T-helper 1 cell treated with Interleukin-12 subunit alpha and Interleukin-12 subunit beta and Interleukin-4 antibody, amounts not matched to agents 30 ng/mL and 1 ng/mL, for 36 hours (primary cell): ENCODE measurements at regions not wholly inside any gene's neighbourhood (a gene's known extent, or its start where the extent isn't known, plus 50 kb on each side); places are given as distances from the start of the nearest gene placed in this dataset.
"Not testable (repeated sequence)": the region's sequence is repeated elsewhere in the genome, so short reads cannot be mapped to it uniquely, and the experiment has no call there.

ENCODE experiments used
- intact Hi-C: fragments of 100-400 bp; cut with micrococcal nuclease; formaldehyde crosslinking; loops from one replicate; pipeline ENCODE4 v1.15.1; 2024

DNA sequence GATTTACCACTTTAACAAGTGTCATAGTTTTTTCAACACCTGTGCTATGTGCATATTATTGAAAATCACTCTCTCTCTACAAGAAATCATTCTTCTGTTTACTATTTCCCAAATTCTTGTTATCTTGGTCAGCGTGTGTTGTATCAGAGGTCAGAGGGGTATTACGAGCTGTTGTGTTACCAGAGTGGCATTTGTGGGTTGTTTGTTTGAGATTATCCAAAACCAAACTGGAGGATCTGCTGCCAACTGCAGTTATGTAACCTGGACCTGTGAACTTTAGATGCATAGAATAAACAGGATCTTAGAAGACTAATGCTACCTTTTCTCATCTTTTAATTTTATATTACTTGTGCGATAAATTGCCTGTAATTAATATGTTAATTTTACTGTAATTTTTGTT, 1751.4 kb upstream of the SPRY2 start:
- intact Hi-C loops = no loop called here

DNA sequence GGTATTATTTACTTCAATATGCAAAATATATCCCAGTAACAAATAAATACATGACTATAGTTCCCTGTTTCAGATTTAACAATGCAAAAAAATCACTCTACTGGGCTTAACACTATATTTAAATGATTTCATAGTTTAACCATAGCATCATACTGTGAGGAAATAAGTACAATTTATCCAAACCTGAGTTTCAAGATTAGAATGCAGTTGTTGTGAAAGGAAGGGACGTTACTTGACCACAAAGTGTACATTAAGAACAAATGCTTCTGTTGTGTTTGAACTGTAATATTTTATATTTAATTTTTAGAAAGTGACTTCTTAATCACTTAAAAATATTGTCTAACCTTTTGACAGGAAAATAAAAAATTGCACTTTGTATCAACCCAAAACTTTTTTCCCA, 1747.9 kb upstream of the SPRY2 start:
- intact Hi-C loops = no loop called here

DNA sequence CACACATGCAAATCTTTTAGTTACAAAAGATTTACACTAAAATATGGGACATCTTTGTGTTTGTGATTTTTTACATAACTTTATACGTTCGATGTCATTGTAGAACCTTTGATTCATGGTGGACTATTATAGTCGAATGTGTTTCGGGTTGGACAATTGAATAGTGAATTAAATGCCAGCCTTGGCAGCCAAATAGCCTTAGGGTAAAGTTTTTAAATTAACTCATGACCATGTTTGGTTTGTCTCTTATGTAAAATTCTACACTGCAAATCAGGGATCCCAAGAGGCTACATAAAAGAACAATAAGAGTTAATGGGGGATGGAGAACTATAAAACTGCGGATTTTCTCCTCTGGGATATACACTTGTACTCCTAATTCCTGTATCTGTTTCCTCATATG, 1735.6 kb upstream of the SPRY2 start:
- intact Hi-C loops = no loop called here

DNA sequence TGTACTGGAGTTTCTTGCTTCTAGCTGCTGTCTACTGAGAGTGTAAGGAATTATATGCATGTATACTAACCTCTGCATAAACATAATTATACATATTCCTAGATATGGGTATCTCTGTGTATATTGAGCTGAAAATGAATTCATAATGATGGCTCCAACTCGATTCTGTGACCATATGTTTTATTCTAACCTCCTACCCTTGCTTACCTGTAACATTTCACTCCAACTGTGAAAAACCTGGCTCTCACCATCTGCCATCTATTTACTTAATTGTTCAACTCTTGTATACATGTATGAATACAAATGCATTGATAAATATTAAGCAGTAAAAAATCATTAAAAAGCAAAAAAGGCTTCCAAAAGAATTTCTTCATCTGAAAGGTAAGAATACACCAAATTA, 1729.5 kb upstream of the SPRY2 start:
- intact Hi-C loops = no loop called here

DNA sequence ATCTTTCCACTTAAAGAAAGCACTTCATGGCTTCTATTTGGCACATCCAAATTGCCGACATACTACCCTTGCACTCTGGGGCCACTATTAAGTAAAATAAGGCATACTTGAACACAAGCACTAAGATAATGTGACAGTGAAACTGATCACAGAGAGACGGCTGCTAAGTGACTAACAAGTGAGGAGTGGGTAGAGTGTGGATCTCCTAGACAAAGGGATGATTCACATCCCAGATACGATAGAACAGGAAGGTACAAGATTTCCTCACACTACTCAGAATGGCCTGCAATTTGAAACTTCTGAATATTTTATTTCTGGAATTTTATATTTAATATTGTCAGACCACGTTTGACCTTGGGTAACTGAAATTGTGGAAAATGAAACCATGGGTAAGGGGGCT, 1721.8 kb upstream of the SPRY2 start:
- intact Hi-C loops = no loop called here

DNA sequence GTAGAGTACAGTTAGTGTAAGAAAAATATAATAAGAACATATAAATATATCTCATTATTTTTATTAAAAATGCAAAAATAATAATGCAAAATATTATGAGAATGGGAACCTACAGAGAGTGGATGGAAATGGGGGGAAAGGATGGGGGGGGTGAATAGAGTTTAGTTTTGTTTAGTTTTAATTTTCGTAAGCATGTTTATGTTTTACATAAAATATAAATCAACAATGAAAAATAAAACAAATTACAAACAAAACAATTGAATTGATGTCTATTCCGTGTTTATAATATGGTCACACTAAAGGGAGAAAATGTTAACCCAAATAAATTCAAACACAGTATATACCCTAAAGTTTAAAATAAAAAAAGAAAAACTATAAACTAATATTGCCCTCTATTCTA, 1717.4 kb upstream of the SPRY2 start:
- intact Hi-C loops = no loop called here

DNA sequence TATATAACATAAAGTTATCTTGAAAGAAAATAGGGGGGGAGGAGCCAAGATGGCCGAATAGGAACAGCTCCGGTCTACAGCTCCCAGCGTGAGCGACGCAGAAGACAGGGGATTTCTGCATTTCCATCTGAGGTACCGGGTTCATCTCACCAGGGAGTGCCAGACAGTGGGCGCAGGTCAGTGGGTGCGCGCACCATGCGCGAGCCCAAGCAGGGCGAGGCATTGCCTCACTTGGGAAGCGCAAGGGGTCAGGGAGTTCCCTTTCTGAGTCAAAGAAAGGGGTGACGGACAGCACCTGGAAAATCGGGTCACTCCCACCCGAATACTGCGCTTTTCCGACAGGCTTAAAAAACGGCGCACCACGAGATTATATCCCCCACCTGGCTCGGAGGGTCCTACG, 1704.4 kb upstream of the SPRY2 start:
- intact Hi-C loops = not testable (repeated sequence)

DNA sequence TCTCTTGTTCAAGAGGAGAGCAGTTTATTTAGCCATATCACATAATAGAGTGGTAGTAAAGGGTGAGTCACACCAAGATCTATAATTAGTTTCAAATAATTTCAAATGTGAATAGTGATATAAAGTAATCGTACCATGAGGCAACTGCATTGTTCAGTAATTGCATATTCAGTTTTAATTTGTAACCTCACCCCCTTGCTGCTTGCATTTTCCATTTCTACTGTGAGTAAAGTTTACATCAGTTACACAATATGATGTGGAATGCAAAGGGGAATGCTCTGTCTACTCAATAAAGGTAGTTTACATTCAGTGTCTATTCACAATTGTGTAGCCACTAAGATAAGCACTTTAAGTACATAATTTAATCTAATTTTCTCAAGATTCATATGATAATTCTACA, 1695.7 kb upstream of the SPRY2 start:
- intact Hi-C loops = no loop called here

DNA sequence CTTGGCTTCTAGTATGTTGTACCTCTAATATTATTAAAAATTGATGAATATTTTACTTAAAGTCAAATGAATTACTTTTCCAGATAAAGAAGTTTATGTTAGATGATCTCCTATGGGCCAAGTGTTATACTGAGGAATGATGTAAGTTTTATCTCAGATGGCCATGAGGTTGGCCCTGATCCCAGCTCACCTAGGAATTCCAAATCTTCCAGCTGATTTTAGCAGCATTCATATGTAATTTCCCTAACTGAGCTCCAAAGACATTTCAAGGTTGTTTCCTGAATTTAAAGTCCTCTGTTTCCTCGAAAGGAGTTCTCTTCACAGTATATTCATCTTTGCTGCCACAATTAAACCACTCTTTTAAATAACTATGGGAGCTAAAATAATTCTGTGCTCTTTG, 1670.4 kb upstream of the SPRY2 start:
- intact Hi-C loops = no loop called here

DNA sequence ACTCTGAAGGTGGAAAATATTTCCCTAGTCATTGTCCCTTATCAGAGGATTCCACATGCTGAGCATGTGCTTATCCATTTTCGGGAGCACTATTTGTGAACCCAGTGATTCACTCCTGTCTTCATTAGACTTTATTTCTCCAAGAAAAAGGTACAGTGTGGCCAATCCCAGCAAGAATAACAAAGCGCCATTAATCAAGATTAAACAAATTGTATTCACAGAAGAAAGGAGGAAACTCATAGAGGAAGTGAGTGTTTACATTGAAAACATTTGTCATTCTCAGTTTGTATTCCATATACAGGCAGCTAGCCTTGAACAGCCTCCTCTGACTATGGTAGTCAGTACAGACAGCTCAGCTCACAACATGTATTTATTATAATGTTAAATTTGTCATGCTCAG, 1669.9 kb upstream of the SPRY2 start:
- intact Hi-C loops = no loop called here

DNA sequence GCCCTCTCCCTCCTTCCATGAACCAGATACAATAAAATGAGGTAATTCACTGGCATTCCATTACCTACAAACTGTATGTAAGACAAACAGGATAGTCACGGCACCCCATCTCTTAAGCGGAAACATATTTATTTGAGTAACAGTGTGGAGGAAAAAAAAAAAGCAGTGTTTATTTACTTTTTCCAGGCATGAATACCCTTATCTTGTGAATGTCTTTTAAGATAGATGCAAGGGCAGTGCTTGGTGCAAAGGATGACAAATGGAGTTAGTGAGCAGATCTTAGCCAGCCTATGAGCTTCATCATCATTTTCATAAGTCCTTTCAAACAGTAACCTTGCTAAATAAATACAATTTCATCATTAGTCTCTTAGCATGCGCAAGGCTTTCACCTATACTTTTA, 1661.8 kb upstream of the SPRY2 start:
- intact Hi-C loops = no loop called here

DNA sequence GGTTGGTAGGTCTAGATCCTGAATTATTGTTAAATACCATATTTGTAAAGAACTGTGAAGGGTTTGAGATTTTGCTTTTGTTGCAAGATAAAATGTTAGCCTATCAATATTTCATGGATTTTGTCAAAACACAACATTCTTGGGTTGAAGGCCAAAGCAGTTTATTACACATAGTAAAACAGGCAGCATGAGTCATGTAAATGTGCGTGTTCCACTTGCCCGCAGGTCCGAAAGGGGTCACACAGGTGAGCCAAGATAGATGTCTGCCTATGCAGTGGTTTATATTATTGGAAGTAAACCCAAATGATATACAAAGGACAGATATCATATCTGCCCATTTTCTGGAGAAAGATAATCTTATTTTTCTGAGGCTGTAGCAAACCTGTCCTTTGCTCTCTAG, 1654.4 kb upstream of the SPRY2 start:
- intact Hi-C loops = no loop called here

DNA sequence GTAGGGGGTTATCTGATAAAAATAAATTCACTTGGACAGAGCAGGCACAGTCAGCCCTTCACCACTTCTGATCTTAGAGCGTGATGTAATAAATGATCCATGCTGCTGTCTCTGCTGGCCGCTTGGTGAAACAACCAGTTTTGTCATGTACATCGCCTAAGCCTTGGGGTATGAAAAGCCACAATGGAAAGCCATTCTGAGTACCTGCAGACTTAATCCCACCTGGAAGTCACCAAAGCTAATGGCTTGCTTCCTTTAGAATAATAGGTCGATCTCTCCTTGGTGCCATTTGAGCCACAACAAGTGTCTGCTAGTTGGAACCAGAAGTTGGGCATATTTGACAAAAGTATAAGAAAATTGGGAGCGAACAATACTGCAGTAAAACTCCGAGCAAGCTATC, 1649.7 kb upstream of the SPRY2 start:
- intact Hi-C loops = no loop called here

DNA sequence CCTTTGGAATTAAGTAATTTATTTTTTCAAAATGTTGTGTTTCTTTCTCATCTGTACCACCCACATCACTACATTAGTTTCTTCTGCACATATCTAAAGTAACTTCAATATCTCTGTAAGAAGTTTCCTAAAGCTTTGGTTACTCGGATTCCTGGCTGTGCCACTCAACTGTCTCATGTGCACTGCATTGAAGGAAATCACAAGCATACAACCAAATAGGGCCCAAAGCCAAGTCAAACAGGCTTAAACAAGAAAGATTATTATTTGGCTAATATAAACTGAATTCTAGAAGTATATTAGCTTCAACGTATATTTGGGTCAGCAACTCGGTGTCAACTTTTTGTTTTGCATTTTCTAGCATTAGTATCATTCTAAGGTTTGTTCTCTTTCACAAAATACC, 1647.6 kb upstream of the SPRY2 start:
- intact Hi-C loops = no loop called here

DNA sequence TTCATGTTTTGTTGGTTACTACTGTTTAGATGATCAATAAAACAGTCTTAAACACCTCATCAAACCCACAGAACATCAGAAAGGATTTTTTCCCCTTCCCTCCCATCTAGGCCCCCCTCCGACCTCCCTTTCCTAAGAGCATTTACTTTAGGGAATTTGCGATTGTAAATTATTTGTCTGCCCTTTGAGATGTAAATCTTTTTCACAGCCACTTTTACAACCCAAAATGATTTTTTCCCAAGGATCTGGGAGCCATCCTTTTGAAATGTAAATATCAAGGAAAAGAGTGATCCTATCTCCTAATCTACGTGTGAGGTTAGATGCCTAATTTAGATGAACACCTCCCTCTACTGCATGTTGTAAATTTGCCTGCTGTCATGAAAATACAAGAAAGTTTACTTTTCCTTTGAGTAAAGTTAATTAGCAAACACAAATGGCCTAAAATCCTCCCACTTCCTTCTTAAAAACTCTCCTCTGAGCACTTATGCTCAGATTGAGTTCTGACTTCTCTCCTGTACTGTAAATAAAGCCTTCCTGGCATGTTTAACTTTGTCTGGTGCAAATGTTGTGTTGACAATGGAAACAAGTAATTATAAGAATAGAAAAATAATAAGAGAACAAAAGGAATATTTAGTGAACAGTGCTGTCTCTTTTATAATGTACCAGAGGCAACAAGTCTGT, 1646.9 kb upstream of the SPRY2 start:
- intact Hi-C loops = no loop called here

DNA sequence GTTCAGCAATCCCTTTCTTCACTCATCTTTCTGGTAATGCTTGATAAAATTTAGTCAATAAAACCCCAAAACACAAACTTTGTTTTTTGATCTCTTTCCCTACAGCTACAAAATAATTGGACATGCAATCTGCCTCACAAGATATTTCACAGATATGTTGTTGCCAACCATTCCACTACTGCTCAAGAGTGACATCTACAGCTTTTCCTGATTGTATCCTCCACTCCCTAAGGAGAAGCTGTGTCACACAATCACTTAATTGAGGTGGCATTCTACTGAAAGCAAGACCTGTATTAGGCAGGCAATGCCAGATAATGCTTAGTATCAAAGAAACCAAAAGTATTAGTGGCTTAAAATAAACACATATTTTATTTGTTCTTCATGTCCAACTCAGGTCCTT, 1646.2 kb upstream of the SPRY2 start:
- intact Hi-C loops = no loop called here

DNA sequence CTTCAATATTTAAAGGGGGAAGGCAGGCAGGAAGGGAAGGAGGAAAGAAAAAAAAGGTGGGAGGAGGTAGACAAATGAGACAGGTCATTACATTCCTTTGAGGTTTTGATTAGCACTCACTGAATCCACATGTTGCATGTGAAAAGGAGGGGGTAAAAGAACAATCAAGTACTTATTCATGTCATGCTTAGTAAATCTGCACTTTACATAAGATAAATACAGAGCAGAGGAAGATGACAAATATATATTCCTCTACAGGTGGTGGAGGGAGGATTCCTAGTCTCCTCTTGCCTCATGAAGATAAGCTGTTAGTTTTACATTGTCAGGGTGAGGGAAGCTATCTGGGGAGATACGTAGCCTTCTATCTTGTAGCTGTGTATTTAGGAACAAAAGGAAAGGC, 1645.4 kb upstream of the SPRY2 start:
- intact Hi-C loops = no loop called here

DNA sequence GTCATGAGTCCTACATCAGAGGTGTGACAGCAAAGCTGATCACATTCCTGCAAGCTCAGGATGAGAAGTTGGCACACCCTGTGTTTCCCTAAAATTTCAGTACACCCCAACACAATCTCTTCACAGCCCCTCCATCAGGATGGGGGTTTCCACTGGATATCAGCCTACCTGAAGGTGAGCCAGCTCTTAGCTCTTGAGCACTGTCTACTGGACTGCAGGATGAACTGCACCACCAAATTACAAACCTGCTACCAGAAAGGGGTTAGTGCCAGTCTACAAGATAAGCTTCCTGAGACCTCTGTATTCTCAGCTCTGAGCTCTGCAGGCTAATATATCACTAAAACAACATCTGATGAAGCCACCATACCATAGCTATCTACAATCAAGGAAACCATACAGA, 1616.2 kb upstream of the SPRY2 start:
- intact Hi-C loops = no loop called here

DNA sequence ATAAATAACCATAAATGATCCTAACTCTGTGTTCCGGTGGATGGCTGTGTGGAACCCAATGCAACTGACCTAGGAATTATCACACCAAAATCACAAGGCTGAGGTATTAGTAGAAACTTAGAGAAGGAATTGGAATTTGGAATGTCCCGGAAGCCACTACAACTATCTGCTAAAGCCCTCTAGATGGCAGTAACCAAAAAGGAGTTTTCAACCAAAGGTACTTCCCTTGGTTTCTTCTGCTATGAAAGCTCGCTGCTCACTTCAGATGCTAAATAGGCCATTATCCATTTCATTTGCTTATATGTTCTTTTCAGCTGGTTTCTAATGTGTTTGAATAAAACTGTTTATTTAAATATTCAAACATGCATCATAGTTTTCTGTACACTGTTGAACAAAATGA, 1589.1 kb upstream of the SPRY2 start:
- intact Hi-C loops = no loop called here

DNA sequence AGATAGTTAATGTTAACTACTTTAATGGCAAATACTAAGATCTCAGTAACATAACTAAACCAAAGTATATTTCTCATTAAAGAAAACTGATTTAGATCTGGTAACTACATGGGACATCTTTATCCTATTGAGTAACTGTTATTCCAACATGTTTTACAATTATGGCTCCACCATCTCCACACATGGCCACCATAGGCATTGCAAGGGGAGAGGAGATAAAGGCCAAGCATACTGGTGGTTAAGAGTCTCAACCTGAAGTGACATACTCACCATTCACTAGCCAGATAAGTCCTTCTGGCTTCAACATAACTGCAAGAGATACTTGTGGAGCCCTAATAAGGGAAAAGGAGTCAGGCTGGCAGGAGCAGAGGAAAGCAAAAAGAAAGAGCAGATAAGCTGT, 1586.4 kb upstream of the SPRY2 start:
- intact Hi-C loops = no loop called here

DNA sequence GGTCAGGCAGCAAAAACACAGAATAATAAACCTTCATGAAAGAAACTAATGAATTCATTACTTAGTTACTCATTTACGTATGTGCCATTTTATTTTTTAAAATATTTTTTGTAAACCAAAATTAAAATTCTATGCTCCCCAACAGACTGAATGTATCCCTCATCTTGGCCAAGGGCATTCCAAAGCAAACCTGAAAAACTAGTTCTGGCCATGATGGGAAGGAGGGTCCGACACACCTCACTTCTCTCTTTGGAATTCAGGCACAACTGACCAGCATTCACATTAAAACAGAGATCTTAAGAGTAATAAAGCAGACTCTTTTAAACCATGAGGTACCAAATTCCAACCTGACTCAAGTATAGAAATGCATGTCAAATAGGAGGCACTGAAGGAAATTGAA, 1576.9 kb upstream of the SPRY2 start:
- intact Hi-C loops = no loop called here

DNA sequence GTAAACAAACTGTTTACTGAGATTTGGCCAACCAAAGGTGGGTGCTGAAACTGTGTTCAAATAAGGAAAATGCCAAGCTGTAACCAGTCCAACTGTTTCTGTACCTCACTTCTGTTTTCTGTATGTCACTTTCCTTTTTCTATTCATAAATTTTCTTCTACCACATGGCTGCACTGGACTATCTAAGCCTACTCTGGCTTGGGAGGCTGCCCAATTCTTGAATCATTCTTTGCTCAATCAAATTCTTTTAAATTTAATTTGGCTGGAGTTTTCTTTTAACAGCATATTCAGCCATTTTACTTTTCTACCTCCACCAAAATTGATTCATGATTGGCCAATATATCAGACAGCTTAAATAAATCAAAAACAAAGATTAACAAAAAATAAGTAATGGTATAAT, 1575.5 kb upstream of the SPRY2 start:
- intact Hi-C loops = no loop called here

DNA sequence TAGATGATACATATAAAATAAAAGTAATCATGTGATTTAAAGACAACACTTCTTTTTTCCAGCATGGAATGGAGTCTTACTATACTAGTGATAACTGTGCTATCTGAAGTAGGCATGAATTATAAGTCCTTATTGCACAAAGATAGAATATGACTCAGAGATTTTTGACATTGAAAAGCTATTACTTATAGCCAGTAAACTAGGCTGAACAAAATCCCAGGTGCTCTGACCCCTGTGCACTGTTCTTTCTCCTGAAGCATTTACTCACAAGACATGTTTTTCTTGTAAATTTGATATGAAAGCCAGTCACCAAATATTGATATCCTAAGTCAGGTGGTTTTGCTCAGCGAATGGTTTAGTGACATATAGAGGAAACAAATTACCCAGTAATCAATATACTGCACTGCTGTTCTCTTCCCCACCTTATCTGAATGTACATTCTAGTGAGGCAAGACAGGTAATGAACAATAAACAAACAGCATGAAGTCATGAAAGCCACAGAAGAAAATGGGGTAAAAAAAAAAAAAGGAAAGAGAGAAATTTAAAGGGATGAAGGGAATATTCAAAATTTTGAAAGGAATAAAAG, 1567.0 kb upstream of the SPRY2 start:
- intact Hi-C loops = no loop called here

DNA sequence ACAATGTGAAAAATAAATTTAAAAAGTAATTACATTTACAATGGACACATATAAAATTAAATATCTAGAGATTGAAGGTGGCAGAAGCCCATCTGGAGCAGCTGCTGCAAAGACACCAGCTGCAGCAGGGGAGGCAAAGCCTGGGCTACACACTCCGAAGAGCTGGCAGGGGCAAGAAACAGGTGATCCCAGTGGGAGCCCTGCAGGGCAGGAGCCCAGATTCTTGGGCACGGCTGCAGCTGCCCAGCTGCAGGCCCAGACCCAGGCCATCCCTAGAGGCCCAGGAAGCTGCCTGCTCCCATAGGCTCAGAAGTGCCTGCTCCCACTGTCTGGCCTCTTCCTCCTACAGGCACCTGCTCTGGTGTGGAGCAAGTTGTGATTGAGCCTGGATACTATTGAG, 1547.9 kb upstream of the SPRY2 start:
- intact Hi-C loops = no loop called here
